ENCODE measurements at regions not wholly inside any gene's neighbourhood (a gene's known extent, or its start where the extent isn't known, plus 50 kb on each side); places are given as distances from the start of the nearest gene placed in this dataset.

- WGBS (ENCODE audit: insufficient coverage, insufficient replicate concordance, low lambda C conversion rate, missing lambda C conversion rate): 24% methylated on average over 2 of the region's 2 CpGs
- POLR2A ChIA-PET: no interaction called here
- FAIRE-seq: no peak
These were observed 950.6 kb downstream of the CNTNAP5 start for GRCh38 chr2:124975648-124976047.

More at GRCh38 chr2:124975648-124976047, 950.6 kb downstream of the CNTNAP5 start:
- no peaks in the 10 kb centered on the region for H3K27me3 ChIP-seq (replicated peaks in 1 of 2; ENCODE audit: control insufficient read depth in 2 of 2, insufficient read depth in 2 of 2, low read length in 1 of 2)
- no TSS peak for BruUV-seq (replicated peaks)
- CTCF ChIA-PET: interaction anchor here (0.6 kb wide), 1 partner anchor 68 kb away, joined by 3 read pairs; no protein-coding TSS in a partner anchor
- ATAC-seq (no peak), DNase-seq (ENCODE audit: low read depth, low spot score) (no peak)
- no peaks in the 10 kb centered on the region for H3K79me2 ChIP-seq (ENCODE audit: control insufficient read depth, insufficient read depth, low read length)
- H2AFZ ChIP-seq (ENCODE audit: control insufficient read depth, low read depth, low read length): no peak overlapping the region
- H3K9ac ChIP-seq (ENCODE audit: control insufficient read depth, insufficient read depth, low read length): no peak overlapping the region
- TF ChIP-seq E2F8 (IDR thresholded peaks at IDR 0.05; ENCODE audit: low read depth, partially characterized antibody): no peak
- no peak for TF ChIP-seq MTA3 (IDR thresholded peaks at IDR 0.05; ENCODE audit: borderline replicate concordance, low read length)
- TF ChIP-seq ZBED1 (IDR thresholded peaks at IDR 0.05; ENCODE audit: borderline replicate concordance): no peak
- no peak for TF ChIP-seq BMI1 (IDR thresholded peaks at IDR 0.05; ENCODE audit: borderline replicate concordance)
- TF ChIP-seq LARP7 (IDR thresholded peaks at IDR 0.05): no peak
- no peak for TF ChIP-seq SMAD5 (IDR thresholded peaks at IDR 0.05; ENCODE audit: low read depth)
- no peak for TF ChIP-seq RELA (IDR thresholded peaks at IDR 0.05; ENCODE audit: borderline replicate concordance, partially characterized antibody)
- TF ChIP-seq NFYA (IDR thresholded peaks at IDR 0.05; ENCODE audit: borderline replicate concordance, low read depth, low read length): no peak
- TF ChIP-seq KLF5 (IDR thresholded peaks at IDR 0.05; ENCODE audit: partially characterized antibody): no peak
- no peak for TF ChIP-seq NRF1 (conservative IDR thresholded peaks at IDR 0.05; ENCODE audit: low read depth, low read length)
- H3K4me2 ChIP-seq (ENCODE audit: control insufficient read depth, insufficient read depth): no peak overlapping the region
- no peaks in the 10 kb centered on the region for H3K36me3 ChIP-seq (ENCODE audit: control insufficient read depth in 2 of 2, insufficient read depth in 2 of 2, low read length in 1 of 2)
- H3K4me3 ChIP-seq: no peak overlapping the region
- no peaks in the 10 kb centered on the region for H3K9me3 ChIP-seq (replicated peaks; ENCODE audit: control insufficient read depth, insufficient read depth, low read length)
- H3K4me1 ChIP-seq (ENCODE audit: control insufficient read depth, insufficient read depth, low read length): no peaks in the 10 kb centered on the region
- no peaks in the 10 kb centered on the region for H4K20me1 ChIP-seq (ENCODE audit: control insufficient read depth, insufficient read depth)
- RAD21 ChIA-PET (ENCODE audit: unreplicated experiment): interaction anchor here (0.5 kb wide), 1 partner anchor 909 kb away, joined by 4 read pairs; no protein-coding TSS in a partner anchor
- in situ Hi-C loops (cut with MboI) (no loop called here), intact Hi-C loops (cut with micrococcal nuclease; ENCODE audit: unreplicated experiment) (no loop called here)
- SMC1A ChIA-PET (ENCODE audit: uncharacterized antibody, unreplicated experiment): interaction anchor here (1.0 to 1.1 kb wide), 2 partner anchors 15 to 103 kb away, joined by 3 to 4 read pairs; no protein-coding TSS in a partner anchor
- H3K27ac ChIP-seq (ENCODE audit: control insufficient read depth, insufficient read depth): no peak overlapping the region

Data from GM12878 (cell line).